ENCODE measurements at regions not wholly inside any gene's neighbourhood (a gene's known extent, or its start where the extent isn't known, plus 50 kb on each side); places are given as distances from the start of the nearest gene placed in this dataset.
"Not testable (repeated sequence)": the region's sequence is repeated elsewhere in the genome, so short reads cannot be mapped to it uniquely, and the experiment has no call there.

DNA sequence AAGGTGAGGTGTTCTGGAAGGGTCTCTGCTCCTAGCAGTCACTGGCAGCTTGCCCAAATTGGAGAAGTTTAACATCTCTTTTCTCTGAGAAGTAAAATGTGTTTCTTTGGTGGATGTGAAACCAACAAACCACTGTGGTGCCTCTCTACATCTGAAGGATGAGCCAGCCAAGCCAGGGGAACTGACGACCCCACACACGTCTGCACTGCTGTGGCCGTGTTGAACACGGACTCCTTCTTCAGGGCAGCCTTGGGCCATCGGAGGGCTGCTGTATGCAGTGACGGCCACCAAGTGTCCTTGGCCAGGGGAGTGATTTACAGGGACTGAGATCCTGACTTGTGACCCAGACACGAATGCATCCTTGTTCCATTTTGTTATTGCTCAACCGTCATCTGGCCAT, 207.8 kb downstream of the ACKR3 start:
- no peak for DNase-seq

DNA sequence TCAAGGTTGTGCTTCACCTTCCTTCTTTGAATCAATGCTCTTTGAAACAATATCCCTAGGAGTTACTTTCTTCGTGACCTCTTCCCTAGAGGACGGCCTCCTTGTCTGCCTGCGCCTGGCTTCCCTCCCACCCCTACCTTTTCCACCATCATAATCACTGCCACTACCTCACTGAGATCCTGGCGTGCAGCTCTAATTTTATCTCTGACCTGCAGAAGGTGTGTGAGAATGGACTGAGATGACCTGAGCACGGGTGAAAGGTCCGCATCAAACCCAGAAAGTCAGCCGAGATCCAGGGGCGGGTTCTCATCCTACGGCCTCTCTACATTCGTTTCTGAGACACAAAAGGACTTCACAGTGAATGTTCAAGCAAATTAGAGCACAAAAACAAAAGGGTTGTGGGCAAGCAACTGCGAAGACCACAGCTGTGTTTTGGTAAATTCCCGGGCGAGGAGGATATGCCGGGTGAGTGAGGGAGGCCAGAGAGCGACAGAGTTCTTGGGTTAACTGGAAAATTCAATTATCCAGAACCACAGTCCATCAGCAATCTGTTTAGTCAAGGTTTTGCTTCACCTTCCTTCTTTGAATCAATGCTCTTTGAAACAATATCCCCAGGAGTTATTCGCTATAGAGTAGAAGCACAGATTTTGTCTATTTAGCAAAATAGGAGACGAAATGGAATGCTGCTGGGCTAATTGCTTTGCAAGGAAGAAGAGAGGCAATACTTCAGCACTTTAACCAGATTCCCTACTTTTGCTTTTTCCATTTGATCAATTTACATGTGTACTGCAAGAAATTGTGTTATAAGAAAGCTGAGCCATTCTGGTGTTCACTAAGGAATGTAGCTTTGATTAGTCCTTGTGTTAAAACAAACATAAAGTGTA, 212.6 kb downstream of the ACKR3 start:
- no peak for DNase-seq

DNA sequence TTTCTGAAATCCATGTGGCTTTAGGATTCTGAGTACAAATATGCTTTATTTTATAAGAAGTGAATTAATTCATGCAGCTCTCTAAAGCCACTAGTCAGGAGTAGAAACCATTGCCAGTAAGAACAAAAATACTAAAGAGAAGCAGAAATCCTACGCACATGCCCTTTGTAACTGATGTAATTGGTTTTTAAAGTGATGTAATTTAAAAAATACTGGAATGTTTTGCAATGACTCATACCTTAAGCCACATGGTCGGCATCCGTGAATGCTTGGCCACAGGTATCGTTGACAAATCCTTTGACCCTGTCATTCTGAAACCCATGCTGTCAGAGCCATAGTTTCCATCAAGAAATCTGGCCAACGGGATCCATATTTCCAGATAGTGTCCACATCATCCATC, 213.3 kb downstream of the ACKR3 start:
- DNase-seq: no peak

DNA sequence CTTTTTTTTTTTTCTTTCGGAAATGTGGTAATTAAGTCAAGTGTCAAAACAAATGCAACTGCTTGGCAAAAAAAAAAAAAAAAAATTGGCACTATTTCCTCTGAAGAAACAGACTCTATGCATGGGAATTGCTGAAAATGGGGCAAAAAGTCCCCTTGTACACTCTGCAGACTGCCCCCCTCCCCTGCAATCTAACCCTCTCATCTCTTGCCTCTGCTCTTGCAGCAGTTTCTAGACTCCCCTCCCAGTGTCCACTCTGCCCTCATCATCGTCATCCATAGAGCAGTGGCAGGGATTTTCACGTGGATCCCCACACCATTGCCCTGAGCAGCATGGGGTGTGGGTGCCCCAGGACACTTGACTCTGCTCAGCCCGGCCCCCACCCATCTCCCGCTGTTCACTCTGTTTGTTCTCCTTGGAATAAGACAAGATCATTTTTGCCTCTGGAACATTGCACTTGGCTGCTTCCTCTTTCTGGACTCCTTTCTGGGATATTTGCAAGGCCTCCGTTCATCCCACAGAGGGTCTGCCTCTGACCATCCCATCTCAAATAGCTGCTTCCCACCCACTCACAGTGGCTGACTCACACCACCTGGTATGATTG, 213.9 kb downstream of the ACKR3 start:
- DNase-seq: no peak

DNA sequence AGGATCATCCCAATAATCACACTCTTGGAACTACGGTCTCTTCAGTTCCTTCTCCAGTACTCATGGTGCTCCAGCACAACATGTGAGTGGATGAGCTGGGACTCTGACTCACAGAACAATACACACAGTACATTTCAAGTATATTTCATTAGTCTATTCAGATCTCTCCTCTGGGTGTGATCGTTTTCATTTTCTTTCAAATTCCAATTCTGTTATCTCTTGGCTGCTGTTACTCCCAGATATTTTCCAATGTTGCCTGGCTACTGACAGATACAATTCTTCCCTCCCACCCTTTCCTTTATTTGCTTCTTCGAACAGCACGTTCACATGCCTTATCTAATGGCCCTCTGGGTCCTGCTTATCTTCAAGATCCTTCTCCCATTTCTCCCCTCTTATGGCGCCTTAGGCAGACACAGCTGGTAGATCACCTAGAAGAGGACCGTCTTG, 216.0 kb downstream of the ACKR3 start:
- DNase-seq: no peak

DNA sequence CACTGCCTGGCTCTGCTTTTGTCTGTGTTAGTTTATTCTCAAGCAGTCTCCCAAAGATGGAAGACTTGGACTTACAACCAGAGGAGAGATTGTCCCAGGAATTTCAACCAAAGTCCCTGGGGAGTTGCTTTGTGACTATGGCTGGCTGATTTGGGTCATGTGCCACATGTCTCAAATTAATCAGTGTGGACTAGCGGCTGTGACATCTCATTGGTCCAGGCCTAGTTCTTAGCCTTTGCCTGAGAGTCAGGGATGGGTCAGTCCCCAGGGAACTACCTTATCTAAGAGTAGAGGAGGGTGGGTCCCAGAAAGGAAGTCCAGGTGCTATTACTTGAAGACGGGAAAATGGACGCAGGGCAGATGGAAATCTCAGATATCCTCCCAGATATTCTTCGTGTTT, 217.1 kb downstream of the ACKR3 start:
- no peak for DNase-seq

DNA sequence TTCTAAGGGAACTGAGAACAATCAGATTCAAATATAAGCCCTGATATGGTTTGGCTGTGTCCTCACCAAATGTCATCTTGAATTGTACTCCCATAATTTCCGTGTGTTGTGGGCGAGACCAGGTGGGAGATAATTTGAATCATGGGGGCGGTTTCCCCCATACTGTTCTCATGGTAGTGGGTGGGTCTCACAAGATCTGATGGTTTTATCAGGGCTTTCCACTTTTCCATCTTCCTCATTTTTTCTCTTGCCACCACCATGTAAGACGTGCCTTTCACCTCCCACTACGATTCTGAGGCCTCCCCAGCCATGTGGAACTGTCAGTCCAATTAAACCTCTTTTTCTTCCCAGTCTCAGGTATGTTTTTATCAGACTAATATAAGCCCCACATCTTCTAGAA, 217.8 kb downstream of the ACKR3 start:
- not testable (repeated sequence) for DNase-seq

DNA sequence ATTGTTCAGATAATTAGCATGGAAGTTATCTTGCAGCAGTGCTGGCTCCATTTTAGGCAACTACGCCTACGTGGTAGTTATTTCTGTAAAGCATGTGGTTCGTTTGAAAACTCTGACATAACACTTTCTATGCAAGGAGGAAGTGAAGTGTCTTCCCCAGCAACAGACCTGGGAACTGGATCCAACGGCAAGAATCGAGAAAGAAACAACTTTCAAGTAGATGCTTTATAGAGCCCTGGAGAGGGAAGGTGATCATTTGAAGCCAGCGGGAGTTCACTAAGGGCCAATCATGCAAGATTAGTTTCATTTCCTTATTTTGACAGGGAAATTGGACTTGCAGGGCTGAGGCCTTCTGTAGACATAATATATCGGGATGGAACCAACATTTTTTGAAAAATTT, 218.3 kb downstream of the ACKR3 start:
- DNase-seq: peak; percentile 87

DNA sequence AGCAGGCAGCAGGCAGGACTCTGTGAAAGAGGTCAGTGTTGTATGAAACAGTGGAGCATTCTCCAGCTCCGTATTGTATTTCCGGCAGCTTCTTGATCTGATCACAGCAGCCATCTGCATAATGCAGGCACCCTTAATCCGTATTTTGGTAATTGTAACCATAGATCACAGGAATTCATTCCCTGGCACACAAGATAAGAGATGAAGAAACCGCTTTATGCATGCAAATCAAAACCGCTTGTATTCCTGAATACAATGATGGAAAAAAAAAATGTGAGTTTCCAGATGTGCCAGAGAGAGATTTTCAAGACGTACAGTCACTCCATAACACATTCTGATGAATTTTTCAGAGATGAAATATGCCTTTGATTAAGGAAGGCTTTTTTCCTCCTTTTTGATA, 221.3 kb downstream of the ACKR3 start:
- no peak for DNase-seq

DNA sequence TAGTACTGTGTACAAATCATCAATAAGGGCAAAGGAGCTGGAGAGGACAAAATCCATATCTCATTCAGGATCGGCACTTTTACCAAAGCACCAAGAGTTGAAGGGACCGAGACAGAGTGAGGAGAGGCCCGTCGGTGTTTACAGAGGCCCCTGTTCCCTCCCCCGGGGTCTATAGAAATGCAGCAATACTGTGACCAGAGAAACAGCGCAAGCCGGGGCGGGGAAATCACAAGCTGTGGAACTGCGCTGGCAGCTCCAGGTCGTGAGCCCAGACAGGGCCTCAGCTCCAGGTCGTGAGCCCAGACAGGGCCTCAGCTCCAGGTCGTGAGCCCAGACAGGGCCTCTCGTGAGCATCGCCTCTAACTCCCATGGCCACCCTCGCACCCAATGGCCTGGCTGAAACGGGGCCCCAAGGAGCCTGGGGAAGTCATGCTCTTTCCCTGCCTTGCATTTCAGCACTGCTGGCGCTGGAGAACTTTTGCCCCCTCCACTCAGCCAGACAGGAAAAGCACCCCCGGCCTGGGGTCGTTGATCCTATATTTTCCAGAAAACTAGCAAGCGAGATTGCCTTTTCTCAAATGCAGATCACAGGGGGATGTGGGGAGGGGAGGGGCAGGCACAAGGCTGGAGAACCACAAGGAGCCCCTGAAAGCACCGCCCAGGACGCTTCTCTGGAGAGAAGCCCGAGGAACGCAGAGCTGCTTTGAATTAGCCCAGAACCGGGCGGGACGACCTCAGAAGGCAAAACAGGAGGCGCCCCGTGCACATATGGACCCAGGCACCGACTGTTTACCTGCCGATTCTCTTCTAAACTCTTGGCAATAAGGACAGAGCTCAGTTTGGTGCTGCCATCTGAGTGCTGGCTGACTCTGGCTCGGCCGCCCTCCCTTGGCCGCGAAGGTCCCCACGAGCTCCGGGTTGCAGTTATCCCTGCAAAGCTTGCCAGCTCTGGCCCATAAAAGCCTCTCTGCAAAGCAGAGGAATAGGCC, 223.7 kb downstream of the ACKR3 start:
- no peak for DNase-seq

DNA sequence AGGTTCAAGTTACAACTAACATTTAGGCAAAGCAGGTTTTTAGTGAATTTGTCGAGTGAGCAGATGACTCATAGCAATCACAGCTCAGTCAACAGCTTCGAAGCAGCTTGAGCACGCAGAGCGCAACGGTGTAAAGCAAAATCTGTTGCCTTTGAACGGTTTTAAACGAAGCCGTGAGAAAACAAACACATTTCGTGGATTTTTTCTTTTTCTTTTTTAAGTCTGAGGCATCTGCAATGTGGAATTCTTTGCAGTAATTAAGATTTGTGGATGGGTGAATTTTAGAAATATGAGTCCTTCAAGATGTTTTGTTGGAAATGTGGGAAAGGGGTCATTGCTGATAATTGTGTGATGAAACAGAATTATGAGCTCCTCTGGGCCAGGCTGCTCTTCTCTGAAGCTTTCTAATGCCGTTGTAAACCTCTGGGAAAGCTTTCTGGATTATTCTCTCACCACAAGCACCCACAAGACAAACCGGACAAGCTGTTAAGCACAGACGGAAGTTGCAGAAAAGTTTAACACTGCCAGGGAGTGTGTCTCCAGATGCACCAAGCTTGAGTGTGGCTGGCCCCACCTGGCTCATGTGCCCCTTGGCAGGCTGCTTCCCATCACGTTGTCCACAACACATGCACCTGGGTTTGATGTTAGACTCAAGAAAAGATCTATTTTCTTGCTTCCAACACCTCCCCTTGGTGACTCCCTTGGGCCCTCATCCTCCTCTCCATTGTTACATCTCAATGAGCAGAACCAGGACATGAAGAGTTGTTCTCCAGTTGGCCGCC, 224.7 kb downstream of the ACKR3 start:
- no peak for DNase-seq

DNA sequence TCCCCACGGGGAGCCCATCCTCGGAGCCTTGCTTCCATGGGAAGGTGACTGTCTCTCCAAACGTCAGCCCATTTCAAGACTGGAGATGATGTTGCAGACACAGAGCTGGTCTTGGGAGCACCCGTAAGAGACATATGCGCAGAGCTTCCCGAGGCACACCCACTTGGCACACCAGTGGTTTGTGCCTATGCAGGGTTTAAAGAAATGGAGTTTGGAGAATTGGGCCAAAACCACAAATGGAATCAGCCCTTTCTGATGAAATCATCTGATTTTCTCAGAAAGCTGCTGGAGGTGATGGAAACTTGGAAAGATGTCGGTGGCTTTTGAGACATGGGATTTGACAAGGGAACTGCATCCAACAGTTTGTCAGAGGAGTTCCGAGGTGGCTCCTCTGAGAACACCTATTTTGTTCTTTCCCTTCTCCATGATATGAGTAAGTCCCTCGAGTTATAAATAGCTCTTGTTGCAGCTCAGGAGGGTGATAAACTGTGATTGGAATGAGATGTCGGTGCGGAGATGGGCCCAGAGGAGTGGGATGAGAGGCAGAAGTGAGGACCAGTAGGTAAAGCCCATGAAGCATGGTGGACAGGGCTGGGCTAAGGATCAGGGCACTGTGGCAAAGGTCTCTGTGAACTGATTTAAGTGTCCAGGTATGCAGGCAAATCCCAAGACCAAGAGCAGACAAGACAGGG, 225.7 kb downstream of the ACKR3 start:
- no peak for DNase-seq

DNA sequence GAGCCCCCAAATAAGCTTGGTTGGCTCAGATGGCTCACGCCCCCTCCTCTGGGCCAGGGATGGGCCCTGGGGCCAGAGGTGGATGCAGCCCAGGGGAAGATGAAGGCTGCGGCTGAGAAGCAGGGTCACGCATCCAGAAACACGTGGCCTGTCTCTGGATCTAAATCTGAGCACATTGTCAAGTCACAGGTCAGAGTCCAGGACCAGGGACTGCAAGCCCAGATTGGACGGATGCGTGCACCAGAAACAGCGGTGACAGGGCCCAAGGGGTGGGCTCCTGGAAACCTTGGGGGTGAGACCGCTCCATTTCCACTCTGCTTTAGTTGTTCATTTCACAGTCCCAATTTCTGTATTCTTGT, 226.2 kb downstream of the ACKR3 start:
- no peak for DNase-seq

DNA sequence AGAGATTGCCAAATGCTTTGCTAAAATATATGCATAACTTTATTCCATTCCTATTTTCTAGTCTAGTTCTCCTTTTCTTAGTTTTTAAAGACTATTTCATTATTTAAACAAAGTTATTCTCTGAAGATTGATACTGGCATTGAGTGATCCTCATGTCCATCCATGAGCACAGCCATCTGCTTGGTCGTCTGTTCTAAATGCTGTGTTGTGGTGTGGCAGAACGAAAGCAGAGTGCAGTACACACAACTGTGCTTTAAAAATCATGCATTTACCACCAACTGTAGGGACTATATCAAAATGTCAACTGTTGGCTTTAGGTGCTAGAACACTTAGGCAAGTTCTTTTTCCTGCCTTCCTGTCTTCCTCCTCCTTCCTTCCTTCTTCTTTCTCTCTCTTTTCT, 226.6 kb downstream of the ACKR3 start:
- DNase-seq: no peak

DNA sequence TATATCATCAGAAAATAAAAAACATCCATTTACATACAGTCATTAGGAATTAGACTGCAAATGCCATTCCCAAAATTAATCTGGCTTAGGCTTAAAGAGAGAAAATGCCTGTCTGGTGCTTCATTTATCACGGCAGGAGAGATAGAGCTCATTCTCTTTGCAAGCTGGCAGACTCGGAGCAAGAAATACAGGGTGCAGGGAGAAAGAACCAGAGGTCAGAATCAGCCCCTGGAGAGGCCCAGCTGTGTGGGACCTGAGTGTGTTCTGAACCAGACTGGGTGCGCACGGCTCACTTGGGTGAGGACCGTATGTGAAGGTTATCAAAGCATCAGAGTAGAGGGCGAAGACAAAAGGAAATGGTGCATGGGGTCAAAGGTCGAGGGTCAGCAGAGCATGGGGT, 227.8 kb downstream of the ACKR3 start:
- no peak for DNase-seq

DNA sequence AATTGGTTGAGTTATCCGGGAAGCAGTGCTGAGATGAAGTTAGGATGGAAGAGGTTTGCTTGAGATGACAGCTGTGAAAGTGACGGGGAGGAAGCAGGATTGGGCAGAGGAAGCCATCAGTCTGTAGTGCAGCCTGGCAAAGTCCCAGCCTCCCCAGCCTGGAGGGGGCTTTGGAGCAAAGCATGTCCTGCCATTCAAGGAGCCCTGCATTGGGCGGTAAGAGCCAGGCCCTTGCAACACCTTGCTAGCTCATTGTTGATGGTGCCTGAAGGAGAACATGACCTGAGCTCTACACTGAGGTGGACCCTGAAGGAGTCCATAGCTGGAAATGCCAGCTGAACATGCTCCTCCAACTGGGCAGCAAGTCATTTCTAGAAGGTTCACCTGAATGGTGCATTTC, 228.9 kb downstream of the ACKR3 start:
- no peak for DNase-seq

DNA sequence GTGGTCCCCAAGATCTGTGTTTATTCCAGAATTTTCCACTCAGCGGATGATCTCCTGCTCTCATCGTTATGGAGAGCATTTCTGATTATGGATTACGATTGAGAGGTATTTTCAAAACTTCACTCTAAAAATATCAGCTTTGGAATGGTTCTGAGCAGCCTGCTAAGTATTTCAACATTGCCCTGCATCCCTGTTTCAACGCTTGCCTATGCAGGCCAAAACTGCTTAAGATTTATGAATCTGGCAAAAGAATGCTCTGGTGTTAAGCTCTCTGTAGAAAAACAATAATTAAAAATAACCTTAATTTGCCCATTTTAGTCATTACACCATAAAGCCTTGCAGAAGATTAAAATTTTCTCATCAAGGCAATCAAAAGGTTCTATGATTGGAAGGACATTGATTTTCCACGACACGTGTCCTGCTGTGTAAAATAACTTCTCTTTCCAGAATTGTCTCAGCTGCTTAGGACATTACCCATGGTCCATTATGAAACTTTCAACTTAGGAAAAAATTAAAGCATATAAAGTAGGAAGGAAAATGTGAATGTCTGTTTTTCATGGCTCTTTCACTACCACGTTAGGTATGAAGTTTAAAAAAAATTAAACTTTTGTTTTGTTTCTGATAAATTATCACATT, 229.9 kb downstream of the ACKR3 start:
- DNase-seq: no peak

DNA sequence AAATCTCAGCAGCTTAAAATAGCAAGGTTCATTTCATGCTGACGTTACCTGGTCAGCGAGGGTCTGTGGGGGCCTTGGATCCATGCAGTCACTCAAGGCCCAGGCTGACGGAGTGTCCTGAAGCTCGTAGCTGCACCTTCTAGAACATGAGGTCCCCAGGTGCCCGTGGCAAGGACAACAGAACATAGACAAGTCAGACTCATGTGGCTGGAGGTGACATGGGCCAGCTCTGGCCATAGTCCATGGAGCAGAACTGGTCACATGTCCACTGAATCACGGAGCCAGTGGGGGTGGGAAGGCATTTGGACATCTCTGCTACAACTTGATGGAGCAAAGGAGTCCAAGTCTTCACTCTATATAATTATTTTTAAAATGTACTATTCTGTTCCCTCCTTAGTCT, 233.2 kb downstream of the ACKR3 start:
- DNase-seq: no peak

DNA sequence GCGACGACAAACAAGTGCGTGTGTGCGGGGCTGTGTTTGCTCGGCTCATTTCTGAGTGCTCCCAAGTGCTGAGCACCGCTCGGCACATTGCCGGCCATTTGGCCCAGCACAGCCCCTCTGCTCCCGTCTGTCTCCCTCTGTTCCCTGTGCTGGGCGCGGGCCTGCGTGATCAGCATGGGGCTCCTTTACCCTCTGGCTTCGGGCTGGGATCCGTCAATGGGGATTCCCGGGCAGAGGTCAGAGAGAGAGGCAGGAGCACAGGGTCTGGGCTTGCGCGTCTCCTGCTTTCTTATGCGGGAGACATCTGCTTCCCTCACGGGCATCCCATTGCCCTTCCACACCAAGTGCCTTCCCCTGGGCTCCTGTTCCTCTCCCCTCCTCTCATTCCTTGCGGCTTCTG, 234.0 kb downstream of the ACKR3 start:
- DNase-seq: no peak

DNA sequence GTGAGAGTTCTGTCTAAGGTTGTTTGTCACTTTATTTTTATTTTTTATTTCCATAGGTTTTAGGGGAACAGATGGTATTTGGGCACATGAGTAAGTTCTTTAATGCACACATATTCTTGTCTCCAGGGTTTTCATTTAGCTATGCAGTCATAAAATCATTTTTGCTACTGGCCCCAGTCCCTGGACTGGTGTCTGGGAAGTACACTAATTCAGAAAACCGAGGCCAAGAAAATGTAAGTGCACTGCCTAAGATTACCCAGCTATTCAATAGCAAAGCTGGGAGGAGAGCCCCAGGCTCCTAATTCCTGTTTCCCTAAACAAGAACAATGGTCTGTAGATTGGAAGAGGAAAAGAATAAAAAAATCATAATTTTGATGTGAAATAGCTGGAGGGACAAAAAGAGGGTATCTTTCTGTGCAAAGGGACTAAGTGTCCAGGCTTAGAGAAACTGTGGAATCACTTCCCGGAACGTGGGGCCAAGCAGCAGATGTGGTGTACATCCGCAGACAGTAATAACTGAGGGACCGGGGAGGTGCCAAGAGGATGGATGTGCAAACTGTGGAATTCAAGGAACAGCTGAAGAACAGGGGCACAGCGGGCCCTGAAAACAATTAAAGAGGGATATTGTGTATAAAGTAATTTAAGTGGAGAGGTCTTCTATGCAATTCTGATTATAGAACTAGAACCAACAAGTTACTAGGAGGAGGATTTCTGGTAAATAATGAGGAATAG, 236.3 kb downstream of the ACKR3 start:
- DNase-seq: no peak

DNA sequence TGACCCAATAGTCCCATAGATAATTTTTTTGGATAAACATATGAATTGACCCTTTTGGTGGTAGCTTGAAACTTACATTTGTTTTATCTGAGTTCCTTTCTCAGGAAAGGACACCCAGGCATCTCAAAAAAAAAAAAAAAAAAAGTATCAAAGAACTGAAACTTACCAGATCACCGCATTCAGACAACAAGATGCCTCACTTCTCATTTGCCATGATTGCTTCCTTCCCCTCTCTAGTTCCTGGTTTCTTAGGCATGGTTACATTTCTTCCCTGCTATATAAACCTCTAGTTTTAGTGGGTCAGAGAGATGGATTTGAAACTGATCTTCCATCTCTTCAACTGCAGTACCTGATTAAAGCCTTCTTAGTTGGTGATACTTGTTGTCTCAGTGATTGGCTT, 240.1 kb downstream of the ACKR3 start:
- DNase-seq: no peak
